Stimulated activated naive CD8-positive, alpha-beta T cell treated with anti-CD3 and anti-CD28 coated beads, Interleukin-15, Interleukin-2, amounts not matched to agents 100 U/mL and 50 U/mL, for 24 hours (primary cell): ENCODE measurements at regions not wholly inside any gene's neighbourhood (a gene's known extent, or its start where the extent isn't known, plus 50 kb on each side); places are given as distances from the start of the nearest gene placed in this dataset.

Experiments used
- ATAC-seq: fragments of 150-1000 bp; cut with Tn5 transposase; one replicate; pipeline ENCODE4 v1.10.0; 2021
- DNase-seq: peaks from one replicate; pipeline ENCODE4 v3.0.0; 2021

DNA sequence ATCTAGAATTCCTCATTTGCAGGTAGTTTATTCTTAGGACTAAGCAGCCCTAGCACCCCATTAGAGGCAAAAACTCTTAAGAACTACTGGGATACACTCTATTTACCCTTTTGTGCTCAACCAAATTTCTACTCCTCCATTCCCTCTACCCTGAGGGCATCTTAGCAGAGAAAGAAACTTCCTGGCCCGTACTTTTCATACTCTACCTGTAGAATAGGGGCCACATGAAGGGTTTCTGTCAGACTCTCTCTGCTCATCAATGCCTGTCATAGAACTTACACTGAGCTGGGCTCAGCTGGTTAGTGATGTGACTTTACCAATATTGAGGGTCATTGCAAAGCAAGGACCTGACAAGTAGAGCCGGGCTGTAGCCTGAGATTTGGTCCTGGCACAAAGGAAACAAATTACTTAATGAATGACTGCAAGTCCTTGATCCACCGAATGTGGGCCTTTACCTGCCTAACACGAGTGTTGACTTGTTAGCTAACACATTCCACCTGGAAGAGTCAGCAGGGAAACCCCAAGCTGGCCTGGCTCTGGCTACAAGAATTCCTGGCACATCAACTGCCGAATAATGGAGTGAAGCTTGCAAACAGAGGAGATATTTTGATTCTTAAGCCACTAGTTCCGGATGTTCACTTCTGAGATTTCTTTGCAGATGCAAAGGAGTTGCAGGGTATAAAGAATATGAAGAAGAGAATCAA is 280.5 kb upstream of the JAG1 start:
- no peak for ATAC-seq
- no peak for DNase-seq

DNA sequence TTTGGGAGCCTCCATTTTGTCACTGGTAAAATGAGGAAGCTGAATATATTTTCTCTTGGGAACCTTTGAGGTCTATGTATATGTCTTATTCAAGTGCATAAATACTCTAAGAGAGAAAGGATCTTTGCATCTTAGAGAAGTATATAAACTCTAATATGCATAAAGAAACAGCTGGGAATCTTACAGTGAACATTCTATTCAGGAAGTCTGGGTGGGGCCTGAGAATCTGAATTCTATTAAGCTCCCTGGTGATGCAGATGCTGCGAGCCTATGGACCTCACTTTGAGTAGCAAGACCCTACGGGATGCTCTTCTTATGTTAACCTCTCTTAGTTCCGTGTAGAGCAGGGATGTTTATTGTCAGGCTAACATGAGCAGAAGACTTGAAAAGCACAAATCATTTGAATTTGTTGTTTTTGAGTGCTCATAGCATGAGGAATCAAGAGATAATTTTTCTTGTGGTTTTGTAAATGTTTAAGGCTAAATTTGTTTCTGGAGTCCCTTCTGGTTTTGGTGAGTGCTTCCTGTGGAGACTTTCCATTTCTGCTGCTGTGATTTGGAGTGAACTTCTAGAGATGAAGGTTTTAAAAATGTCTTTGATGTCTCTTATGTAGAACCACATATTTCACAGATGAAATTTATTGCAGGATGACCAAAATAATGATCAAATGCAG is 281.2 kb upstream of the JAG1 start:
- DNase-seq (no peak), ATAC-seq (no peak)

DNA sequence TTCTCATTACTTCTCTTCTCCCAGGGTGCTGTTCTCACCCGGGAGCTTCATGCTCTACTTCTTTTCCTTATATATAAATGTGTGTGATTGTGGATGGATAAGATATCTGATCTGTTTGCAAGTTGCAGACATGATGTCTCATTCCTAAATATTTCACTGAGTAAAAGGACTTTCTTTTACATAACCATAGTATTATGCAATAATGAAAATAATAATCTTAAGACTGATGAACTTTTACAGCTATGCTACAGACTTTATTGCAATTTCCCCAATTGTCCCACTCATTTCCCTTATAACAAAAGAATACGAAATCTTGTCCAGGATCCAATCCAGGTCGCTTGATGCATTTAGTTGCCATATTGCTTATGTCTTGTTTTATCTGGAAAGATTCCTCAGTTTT is 284.5 kb upstream of the JAG1 start:
- DNase-seq: no peak
- ATAC-seq: no peak

- DNase-seq (no peak), ATAC-seq (no peak)
Observed at GRCh38 chr20:10960416-10960815, 286.6 kb upstream of the JAG1 start.

- ATAC-seq (no peak), DNase-seq (no peak)
Observed at GRCh38 chr20:10961651-10962288, 288.0 kb upstream of the JAG1 start.

- DNase-seq (no peak), ATAC-seq (no peak)
Observed at GRCh38 chr20:10962937-10963336, 289.1 kb upstream of the JAG1 start.

DNA sequence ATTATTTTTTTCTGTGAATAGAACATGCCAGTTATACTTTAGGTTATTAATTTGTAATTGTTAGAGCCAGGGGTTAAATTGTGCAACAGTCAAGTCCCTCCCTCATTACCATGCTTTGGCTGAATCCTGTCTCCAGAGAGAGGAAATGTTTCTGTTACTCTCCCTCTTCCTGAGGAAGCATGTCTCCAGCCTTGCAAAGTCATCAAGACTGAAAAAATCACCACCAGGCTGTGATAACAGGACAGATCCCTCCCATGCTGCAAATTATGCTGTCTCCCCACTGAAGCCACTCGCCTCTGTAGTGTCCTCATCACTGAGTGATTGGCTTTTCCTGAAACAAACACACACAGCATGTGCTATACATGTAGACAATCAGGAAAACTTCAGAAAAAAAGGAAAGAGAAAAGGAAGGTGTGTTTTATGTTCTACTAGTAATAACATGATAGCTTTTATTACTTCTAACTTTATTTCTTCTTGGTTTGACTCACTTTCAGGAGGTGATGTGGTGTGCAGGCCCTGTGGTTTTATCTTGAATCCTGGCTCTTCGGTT is 290.0 kb upstream of the JAG1 start:
- no peak for DNase-seq
- no peak for ATAC-seq

- DNase-seq (no peak), ATAC-seq (no peak)
Observed at GRCh38 chr20:10965936-10966470, 292.2 kb upstream of the JAG1 start.

DNA sequence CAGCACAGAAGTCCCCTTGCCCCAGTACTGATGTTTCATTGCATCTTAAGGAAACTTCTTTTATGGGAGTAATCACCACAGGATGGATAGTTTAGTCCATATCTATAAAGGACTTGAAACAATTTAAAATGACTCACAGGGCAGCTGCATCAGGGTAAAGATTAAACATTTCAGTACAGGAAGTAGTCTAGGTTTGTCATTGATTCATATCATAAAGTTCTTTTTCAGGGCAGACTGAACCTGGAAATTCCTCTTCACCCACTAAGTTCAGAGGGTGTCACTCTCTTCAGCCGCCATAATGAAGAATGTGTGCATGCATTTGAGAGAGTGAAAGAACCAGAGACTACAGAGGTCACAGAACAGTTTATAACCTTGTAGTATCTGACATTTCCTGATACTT is 296.3 kb upstream of the JAG1 start:
- DNase-seq (no peak), ATAC-seq (no peak)

DNA sequence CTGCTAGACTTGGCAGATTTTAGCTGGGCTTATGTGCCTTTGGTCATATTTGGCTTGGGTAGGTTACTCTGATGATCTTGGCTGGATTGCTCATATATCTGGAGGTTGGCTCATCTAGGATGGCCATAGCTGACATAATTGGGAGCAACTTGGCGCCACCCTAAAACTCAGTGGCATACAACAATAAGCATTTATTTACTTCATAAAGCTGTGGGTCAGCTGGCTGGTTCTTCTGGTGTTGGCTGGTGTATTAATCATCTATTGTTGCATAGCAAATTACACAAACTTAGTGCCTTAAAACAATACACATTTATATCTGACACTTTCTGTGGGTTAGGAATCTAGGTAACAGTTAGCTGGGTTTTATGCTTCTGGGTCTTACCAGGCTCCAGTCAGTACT is 297.3 kb upstream of the JAG1 start:
- no peak for ATAC-seq
- DNase-seq: no peak

DNA sequence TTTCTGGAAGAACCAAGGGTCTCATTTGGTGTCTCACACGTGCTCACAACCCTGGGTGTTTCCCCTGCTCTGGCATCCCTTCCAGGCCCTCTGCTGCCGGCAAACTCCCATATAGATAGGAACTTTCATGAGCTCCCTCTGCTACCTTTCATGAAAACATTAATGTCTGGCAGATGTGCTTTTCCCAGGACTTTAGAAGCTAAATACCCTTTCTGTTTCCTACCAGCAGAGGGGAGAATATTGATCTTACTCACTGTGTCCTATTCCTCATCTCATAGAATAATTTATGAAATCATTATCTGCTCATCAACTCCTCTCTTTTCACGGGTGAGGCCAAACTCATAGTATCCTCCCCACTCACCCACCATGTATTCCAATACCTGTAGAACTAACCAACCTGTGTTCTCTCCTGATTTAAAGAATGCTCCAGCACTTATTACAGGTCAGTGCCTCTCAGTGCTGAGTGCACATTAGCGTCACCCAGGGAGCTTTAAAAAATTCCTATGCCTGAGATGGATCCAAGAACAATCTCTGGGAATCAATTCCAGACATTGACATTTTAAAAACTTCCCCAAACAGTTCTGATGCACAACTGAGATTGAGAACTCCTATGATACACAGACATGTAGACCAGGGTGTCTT is 298.5 kb upstream of the JAG1 start:
- ATAC-seq: no peak
- no peak for DNase-seq

DNA sequence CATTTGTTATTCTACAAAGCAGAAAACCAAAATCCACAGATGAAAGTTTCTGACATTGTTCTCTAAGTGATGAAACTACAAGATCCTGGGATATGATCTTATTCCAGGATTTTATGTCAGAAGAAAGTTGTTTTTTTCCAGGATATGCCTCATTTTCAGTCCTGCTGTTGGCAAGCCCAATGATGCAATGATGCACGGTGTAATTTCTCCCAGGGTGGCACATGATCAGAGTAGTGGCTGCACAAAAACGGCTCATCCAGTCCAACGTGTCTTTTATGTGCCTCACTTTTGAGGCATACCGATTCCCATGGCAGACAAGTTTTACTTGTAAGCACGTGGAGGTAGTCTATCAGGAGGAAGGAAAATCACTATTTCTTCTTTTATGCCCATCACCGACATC is 302.3 kb upstream of the JAG1 start:
- DNase-seq (no peak), ATAC-seq (no peak)

DNA sequence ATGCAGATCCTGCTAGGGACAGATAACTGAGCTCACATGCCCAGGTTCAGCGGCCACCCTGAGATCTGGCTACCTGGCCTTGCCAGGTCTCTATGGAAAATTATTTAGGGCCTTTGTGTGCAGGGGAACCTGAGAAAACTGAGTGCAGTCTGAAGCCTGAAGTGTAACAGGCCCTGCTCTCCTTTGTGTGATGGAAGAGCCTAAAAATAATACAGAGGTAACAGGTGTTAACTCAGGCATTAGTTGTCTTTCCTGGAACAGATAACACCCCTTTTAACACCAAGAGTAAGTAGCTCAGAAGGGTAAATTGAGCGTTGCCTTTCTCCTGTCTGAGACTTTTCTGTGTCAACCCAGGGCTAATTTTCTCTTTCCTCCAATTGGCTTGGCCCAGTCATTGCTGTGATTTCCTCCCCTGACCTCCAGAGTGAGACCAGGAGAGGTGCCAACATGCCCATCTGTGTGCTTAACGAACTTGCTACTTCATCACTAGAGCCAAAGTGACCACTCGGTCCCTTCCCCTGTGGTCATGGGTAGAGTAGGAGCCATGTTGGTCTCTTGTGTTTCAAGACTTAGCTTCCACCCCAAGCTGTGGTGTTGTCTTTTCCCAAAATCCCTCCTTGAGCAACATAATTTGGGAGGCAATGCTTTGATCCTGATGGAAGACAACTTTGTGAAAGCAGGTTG is 304.4 kb upstream of the JAG1 start:
- no peak for DNase-seq

GRCh38 chr20:10978713-10979112 is 304.9 kb upstream of the JAG1 start:
- no peak for ATAC-seq

More for the DNA sequence above, 304.4 kb upstream of the JAG1 start:
- ATAC-seq: no peak

DNA sequence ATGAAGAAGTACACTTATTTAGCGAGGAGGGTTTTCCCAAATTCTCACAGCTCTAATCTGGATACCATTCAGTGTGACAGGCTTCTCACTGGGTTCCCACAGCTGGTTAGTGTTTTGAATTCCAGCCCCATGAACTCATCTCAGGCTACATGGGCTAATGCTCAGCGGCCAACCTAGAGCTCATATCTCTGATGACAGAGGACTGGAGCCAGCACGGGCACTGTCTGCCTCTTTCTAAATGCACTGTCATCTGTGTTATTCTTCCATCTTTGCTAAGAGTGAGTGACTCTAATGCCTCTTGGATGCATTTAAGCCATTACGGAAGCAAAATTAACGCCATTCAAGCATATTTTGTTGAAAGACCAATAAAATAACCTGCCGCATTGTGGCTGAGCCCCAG is 308.9 kb upstream of the JAG1 start:
- DNase-seq (no peak), ATAC-seq (no peak)

More at GRCh38 chr20:10978713-10979112, 304.9 kb upstream of the JAG1 start:
- DNase-seq: no peak

- DNase-seq (no peak), ATAC-seq (no peak)
Observed at GRCh38 chr20:10984294-10984693, 310.5 kb upstream of the JAG1 start.

- DNase-seq (no peak), ATAC-seq (no peak)
Observed at GRCh38 chr20:10984913-10985312, 311.1 kb upstream of the JAG1 start.

GRCh38 chr20:10985536-10985935 is 311.7 kb upstream of the JAG1 start:
- ATAC-seq (no peak), DNase-seq (no peak)

DNA sequence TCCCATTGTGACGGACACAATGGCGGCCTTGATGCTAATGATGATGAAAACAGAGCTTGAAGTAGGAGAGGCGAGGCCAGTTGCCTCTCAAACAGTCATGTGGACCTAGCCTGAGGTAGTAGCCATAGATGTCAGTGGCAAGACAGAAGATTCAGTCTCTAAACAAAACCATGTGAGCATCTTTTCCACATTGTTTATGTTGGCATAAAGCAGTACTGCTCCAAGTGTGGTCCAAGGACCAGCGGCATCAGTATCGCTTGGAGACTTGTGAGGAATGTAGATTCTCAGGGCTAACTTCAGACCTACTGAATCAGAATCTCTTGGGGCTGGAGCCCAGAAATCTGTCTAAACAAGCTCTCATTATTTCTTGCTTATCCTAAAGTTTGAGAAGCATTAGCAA is 312.8 kb upstream of the JAG1 start:
- DNase-seq (no peak), ATAC-seq (no peak)

- DNase-seq: no peak
- no peak for ATAC-seq
Observed at GRCh38 chr20:10987651-10988383, 314.0 kb upstream of the JAG1 start.
